T-helper 2 cell treated with Interferon-gamma antibody and Interleukin-4, amounts not matched to agents 100 ng/mL and 5 ng/mL, for 36 hours (primary cell): ENCODE measurements at regions not wholly inside any gene's neighbourhood (a gene's known extent, or its start where the extent isn't known, plus 50 kb on each side); places are given as distances from the start of the nearest gene placed in this dataset.

Source experiments
- intact Hi-C: fragments of 100-400 bp; cut with micrococcal nuclease; formaldehyde crosslinking; loops from one replicate; pipeline ENCODE4 v1.15.1; 2023

DNA sequence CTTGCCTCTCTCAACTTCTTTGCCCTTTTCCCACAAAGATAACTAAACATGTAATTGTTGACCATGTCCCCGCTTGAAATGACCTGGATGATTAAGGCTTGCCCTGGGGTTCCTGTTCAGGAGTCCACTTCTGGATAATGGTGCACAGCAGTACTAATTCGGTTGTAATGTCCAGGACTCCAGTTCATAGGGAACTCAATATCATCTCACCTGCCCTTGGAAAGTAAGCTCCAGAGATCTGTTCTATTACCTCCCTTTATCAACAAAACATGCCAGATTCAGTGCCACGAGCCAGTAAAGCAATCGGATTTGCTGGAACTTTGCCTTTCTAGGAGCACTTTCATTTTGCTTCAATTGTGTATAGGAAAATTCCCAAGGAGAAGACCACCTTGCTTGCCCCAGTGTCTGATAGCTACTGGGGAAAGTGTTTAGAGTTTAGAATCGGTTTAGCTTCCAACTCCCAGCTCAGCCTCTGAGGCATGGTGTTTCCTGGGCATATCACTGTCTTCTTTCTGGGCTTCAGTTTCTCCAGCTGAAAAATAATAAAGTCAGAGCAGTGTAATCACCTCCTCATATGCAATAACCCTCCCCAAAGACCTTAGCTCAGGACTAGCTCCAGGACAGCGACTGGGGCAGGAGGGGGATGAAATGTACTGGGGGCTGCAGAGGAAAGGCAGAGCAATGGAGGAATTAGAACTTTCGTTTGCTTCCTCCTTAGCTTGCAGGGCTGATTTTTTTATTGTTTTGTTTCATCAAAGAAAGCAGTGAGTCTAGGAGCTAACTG is 162.6 kb upstream of the CYRIA start:
- intact Hi-C loops: no loop called here

DNA sequence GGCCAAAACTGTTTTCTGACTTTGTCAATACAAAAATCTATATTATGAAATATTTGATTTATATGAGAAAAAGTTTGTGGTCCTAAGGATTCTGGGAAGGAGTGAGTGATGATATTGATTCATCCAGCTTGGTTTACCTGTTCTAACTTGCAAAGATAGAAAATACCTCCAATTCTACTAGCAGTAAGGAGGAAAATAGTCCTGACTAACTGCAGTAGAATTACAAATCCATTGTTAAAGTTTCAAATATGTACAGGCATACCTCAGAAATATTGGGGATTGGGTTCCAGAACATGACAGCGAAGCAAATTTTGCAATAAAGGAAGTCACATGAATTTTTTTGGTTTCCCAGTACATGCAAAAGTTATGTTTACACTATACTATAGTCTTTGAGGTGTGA is 158.8 kb upstream of the CYRIA start:
- intact Hi-C loops: no loop called here

- intact Hi-C loops: no loop called here
Observed at GRCh38 chr2:16821692-16822091, 156.1 kb upstream of the CYRIA start.

DNA sequence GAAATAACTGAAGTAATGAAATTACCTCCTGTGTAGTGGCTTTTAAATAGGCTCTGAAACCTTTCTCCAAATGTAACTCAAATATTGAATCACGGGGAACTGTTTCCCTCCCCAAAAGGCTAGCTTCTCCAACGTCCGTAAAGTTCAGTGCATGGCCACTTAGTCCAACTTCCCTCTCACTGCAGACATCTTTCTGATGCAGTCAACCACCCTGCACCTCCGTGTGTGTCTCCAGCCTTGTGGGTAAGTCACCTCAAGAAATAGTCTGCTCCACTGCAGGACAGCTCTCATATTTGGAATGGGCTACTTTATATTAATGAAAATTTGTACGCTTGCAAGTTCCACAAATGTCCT is 152.5 kb upstream of the CYRIA start:
- intact Hi-C loops: no loop called here

GRCh38 chr2:16817305-16818202 is 151.9 kb upstream of the CYRIA start:
- intact Hi-C loops: no loop called here

- intact Hi-C loops: no loop called here
Observed at GRCh38 chr2:16816522-16816921, 150.9 kb upstream of the CYRIA start.

DNA sequence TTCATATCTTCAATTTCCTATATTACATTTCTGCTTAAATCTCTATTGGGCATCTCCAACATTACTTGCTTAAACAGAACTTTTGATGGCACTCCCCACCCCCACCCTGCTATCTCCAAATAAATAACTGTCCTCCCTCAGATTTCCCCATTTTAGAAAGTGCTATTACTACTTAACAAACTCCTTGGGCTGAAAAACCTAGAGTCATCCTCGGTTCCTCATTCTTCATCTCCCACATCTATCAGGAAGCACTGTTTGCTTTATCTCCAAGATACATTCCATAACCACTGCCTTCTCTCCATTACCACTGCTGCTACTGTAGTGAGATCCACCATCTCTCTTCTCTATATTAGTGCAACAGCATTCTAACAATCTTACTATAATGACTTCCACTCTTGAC is 150.4 kb upstream of the CYRIA start:
- intact Hi-C loops: no loop called here

DNA sequence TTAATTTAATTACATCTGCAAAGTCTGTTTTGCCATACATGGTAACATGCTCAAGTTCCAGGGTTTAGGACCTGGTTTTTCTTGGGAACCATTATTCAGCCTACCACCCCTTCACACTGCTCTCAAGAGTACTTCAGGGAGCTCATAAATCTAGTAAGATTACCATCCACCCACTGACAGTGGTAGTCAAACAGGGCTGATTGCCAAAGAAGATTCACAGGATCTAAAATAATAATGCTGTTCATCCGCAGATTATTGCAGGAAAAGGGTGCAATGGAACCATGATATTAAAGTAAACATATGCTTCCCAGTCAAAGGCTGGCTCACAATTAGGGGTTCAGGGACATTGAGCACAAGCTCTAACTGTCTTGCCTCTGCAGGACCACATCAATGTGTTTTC is 148.0 kb upstream of the CYRIA start:
- intact Hi-C loops: no loop called here

DNA sequence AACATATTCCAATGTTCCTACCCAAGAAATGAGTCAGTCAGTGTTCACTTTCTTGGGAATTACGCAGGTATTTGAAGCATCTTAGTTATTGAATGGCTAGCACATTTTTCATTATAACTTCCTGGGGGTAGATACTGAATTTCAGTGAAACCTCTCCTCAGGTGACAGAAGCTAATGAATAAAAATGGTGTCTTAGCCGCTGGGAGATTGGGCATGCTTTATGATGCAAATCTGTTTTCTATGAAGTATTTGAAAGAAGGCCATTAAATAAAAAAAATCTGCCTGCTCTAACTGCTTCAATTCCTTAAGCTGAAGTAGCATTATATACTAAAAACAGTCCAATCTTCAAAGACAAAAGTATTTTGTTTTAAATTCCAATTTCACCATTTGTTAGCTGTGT is 132.8 kb upstream of the CYRIA start:
- intact Hi-C loops: no loop called here

DNA sequence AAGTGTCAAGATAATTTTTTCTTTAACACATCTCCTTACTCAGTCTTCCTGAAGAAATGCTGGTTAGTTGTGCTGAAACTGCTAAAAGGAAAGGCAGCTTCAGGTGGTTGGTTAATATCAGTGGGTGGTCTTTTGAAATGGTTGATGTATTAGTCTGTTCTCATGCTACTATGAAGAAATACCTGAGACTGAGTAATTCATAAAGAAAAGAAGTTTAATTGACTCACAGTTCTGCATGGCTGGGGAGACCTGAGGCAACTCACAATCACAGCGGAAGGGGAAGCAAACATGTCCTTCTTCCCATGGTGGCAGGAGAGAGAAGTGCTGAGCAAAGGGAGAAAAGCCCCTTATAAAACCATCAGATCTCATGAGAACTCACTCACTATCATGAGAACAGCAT is 125.9 kb upstream of the CYRIA start:
- intact Hi-C loops: no loop called here

DNA sequence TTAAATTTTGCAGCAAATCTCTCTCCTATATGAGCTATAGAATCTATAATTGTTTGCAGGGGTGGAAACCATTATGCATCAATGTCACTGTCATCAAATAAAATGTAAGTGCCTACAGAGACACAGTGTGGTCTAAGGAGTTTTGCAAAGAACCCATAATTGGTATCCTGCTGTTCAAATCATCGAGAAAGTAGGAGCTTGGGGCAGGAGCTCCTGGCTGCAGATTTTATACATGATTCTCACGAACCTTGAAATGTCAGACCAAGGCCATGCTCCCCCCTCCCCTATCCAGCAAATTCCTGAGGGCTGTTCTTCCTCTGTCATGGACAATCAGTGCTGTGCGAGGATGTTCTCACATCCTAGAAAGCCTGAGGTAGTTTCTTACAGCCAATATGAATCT is 119.5 kb upstream of the CYRIA start:
- intact Hi-C loops: no loop called here

DNA sequence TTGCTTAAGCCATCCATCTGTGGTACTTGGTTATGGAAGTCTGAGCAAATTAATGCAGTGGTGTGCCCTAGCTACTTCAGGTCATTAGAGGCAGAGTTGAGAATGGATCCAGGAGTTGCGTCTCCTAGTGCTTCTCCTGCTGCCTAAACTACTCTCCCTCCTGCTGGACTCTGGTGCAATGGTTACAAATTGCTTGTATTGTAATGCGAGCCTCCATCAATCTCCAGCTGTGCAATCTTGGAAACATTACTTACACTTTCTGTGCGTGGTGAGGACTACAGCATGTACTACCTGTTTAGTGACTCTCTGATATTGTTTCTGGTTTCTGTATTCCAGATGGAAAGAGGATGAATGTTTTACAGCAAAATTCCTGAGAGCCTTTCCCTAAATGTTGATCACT is 119.0 kb upstream of the CYRIA start:
- intact Hi-C loops: no loop called here

DNA sequence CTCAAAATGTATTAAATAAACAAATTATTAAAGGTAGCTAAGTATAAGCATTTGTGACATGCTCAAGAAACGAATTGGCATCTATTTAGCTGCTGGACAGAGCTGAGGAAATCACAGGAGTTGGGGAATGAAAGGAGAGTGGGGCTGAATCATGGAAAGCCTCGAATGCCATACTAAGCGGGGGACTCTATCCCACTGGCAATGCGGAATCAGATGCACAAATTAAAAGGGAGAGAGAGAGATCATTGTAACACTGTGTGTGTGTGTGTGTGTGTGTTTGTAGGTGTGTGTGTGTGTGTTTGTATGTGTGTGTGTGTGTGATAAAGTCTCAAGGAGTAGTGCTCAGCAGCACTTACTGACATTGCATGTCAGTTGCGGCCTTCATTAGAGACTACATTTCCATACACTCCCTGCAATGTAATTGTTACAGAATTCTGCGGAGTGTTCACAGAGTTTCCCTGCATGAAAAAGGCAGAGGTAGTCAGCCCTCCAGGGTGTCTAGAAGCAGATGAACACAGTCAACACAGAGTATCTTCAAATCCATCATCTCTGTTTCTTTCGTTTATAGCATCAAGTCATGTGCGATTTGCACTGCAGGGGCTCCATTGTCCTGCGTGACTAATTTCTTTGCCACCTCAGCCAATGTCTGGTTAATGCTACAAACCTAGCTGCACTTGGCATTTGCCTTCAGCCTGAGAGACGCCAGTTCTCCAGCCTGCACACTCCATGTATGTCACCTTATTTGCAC is 111.7 kb upstream of the CYRIA start:
- intact Hi-C loops: no loop called here

DNA sequence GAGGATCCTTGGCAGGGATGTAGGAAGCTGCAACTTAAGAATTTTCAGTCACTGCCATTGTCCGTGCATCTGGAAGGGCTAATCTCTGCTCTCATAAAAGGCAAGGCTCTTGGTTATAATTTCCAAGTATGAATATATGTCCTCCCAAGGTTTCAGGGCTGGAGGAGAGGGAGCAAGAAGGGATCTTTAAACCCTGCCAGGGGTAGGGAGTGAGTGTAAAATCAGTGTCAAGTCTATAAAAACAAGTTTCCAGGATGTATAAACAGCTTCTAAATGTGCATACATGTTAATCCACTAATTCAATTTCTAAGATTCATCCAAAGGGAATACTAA is 110.2 kb upstream of the CYRIA start:
- intact Hi-C loops: no loop called here

GRCh38 chr2:16774980-16775898 is 109.6 kb upstream of the CYRIA start:
- intact Hi-C loops: loop anchor here (5.0 kb wide), 1 partner anchor 537 kb away; no protein-coding TSS in a partner anchor

GRCh38 chr2:16774091-16774490 is 108.5 kb upstream of the CYRIA start:
- intact Hi-C loops: loop anchor here (5.0 kb wide), 1 partner anchor 538 kb away; no protein-coding TSS in a partner anchor

- intact Hi-C loops: loop anchor here (1.0 to 5.0 kb wide), 2 partner anchors 127 to 539 kb away; no protein-coding TSS in a partner anchor
Observed at GRCh38 chr2:16773080-16773713, 107.6 kb upstream of the CYRIA start.

GRCh38 chr2:16767789-16768476 is 102.3 kb upstream of the CYRIA start:
- intact Hi-C loops: no loop called here

DNA sequence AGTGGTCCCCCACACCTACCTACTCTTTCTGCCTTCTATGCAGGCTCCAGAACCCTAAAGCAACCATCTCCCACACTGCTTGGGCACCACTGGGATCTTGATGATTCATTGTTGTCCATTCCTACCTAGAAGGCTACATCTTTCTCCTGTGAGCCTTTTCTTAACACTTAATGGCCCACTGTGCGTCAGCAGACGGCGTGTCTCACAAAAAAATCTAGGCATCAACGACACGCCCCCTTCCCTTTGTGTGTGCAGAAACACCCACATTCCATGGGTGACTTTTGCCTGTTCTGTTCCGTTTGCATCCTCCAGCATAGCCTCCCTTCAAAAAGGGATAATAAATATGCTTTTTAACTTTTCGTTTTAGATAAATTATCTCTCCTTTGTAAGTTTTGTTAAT is 99.7 kb upstream of the CYRIA start:
- intact Hi-C loops: no loop called here

DNA sequence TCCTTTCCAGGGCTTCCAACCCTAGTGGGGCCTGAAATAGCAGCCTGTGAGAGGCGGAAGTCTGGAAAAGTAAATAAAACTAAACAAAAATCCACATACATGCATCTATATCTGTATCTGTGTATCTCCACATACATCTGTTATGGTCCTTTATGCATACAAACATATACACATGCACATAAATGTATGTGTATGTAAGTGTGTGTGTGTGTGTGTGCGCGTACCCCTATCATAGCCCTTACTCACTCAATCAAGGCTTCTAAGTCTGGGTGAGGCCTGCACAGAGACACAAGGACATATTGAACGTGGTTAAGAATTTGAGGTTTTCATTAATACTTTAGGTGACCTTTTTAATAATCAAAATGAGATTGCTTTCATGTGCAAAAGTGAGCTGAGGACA is 98.9 kb upstream of the CYRIA start:
- intact Hi-C loops: no loop called here
